ENCODE measurements at regions not wholly inside any gene's neighbourhood (a gene's known extent, or its start where the extent isn't known, plus 50 kb on each side); places are given as distances from the start of the nearest gene placed in this dataset.

GRCh38 chr18:1676387-1676786 lies 771.7 kb downstream of the ADCYAP1 start:
- TF ChIP-seq POLR2A (IDR thresholded peaks at IDR 0.05) (no peak), CTCF (IDR thresholded peaks at IDR 0.05) (no peak)
